Fibroblast of lung (primary cell): ENCODE measurements at regions not wholly inside any gene's neighbourhood (a gene's known extent, or its start where the extent isn't known, plus 50 kb on each side); places are given as distances from the start of the nearest gene placed in this dataset.

Experiments
- CTCF ChIP-seq, 2 donors: IDR thresholded peaks in 1 of 2; conservative IDR thresholded peaks in 1 of 2; 1 replicate in 1 of 2; 2 replicates in 1 of 2; pipeline ENCODE4 v1.5.1; 2011 to 2012; ENCODE audit warnings: low read length in 2 of 2, control low read depth in 1 of 2, inconsistent platforms in 1 of 2, low read depth in 1 of 2, mild to moderate bottlenecking in 1 of 2
- EZH2 ChIP-seq: IDR thresholded peaks from 2 replicates; pipeline ENCODE4 v1.5.1; 2012; ENCODE audit warnings: low read length, control low read depth, mild to moderate bottlenecking; ENCODE audit errors: missing control alignments

GRCh38 chr10:58981846-58982245 is 194.6 kb upstream of the PHYHIPL start:
- TF ChIP-seq CTCF (conservative IDR thresholded peaks at IDR 0.05 in 1 of 2, IDR thresholded peaks at IDR 0.05 in 1 of 2; ENCODE audit: low read depth in 1 of 2, low read length in 2 of 2) (no peak), EZH2 (no peak)
